NCI-H69 (cell line): ENCODE measurements at regions not wholly inside any gene's neighbourhood (a gene's known extent, or its start where the extent isn't known, plus 50 kb on each side); places are given as distances from the start of the nearest gene placed in this dataset.
"Not testable (repeated sequence)": the region's sequence is repeated elsewhere in the genome, so short reads cannot be mapped to it uniquely, and the experiment has no call there.

Experiments
- DNase-seq: peaks from one replicate; lab custom pipeline; 2025; lab: John Stamatoyannopoulos, UW

DNA sequence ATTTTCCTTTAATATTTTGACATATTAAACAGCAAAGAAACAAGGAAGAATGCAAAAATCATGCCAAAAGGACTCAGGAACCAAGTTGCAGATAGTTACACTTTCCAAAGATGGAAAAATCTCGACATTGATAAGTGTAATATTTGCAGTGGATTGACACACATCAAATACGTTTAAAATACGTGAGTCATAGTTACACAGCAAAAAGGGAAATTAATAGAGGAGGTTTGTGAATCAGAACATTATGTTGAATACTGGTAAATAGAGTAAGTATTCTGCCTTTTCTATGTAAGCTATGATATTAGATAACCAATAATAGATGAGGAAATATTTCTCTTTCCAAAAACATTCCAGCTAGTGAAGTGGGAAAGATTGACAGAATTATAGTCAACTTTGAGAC lies 1761.3 kb upstream of the IGFBP7 start:
- DNase-seq = no peak

DNA sequence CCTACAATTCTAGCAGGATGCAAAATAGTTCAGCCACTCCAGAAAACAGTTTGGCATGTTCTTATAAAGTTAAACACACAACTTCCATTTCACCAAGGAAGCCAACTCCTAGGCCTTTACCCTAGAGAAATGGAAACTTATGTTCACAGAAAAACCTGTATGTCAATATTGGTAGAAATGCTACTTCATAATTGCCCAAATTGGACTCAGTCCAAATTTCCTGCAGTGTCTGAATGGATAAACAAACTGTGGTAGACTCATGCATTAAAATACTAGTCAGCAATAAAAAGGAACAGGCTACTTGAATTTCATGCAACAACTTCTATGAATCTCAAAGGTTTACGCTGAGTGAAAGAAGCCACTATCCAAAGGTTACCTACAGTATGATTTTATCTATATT lies 1738.8 kb upstream of the IGFBP7 start:
- peak; percentile 60 for DNase-seq

- no peak for DNase-seq
These were observed 1733.3 kb upstream of the IGFBP7 start for GRCh38 chr4:58843455-58843854.

DNA sequence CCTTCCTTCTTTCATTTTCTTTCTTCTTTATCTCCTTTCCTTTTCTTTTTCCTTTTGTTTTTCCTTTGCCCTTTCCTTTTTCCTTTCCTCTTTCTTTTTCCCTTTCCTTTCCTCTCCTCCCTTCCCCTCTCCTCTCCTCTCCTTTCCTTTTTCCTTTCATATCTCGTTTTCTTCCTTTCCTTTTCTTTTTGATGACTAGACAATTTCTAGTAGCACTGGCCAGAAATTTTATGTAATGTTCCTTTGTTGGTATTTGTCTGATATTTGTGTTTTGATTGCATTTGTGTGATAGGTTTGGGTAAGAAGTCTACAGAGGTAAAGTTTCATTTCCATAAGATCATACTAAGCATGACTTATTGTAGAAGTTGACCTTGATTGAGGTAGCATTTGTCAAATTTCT lies 1722.9 kb upstream of the IGFBP7 start:
- DNase-seq = no peak

DNA sequence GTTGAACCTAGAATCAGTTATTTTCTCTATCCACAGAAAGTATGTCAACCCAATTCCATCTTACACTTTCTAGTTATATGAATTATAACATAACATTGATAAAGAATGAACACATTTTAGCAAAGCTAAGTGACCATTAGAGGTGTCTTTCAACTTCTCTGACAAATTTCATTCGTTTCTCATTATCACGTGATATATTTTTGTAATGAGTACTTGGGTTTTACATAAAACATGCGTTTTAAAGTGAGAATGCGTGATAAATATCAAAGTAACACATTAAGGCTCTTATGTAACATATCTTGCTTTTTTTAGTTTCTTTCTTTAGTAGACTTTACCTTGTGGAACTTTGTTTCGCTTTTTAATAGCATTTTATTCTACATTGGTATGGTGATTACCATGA lies 1715.1 kb upstream of the IGFBP7 start:
- no peak for DNase-seq

GRCh38 chr4:58818560-58818959 lies 1708.4 kb upstream of the IGFBP7 start:
- DNase-seq = not testable (repeated sequence)

- no peak for DNase-seq
These were observed 1699.8 kb upstream of the IGFBP7 start for GRCh38 chr4:58809948-58810347.

DNA sequence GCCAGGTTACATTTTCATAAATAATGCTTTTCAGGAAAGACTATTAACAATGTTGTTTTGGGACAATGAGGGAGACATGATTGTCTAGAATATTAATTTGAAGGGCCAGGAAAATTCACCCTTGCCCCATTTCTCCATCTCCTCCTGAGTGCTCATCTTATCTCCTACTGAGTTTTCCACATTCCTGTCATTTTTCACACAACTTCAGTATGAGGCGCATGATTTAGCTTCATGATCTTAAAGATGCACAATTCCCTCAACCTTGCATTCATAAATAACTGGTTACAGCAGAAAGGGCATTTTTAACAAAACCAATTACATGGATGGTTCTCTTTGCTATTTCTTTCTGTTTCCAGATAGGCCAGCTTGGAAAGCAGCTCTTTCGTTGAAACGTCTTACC lies 1699.2 kb upstream of the IGFBP7 start:
- DNase-seq = no peak

GRCh38 chr4:58808817-58809216 lies 1698.6 kb upstream of the IGFBP7 start:
- peak; percentile 4 for DNase-seq

- DNase-seq = no peak
These were observed 1697.8 kb upstream of the IGFBP7 start for GRCh38 chr4:58807843-58808615.

DNA sequence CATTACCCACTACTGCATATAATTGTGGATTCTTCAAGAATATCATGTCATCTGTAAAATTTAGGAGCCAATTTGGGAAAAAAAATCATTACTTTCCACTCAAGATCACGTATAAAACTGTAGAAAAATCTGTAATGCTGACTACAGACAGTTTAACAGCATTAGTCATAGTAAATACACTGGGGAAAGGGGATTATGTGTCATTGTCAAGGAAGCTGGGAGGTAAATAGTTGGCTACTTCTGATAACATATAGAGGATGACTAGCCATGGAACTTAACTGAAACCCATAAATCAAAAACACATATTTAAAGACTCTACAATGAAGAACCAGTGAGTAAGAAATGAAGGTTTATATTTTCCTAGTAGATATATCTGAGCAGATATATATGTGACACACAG lies 1666.4 kb upstream of the IGFBP7 start:
- no peak for DNase-seq

- DNase-seq = no peak
These were observed 1657.4 kb upstream of the IGFBP7 start for GRCh38 chr4:58767598-58767997.

GRCh38 chr4:58766763-58767162 lies 1656.6 kb upstream of the IGFBP7 start:
- peak; percentile 88 for DNase-seq

DNA sequence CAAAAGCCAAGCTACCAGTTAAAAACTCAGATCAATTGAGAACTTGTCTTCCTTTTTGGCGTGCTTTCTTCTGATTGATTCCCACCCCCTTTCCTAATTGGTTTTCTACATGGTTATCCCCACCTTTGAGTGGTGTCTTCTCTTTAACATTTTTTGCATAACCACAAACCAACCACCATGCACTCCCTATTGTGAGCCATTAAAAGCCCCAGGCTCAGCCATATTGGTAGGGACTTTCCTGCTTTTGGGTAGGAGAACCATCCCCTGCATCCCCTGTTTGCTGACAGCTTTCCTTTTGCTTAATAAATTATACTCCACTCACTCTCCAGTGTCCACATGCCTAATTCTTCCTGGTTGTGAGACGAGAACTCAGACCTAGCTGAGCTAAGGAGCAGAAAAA lies 1651.4 kb upstream of the IGFBP7 start:
- peak; percentile 42 for DNase-seq

- peak; percentile 76 for DNase-seq
These were observed 1650.6 kb upstream of the IGFBP7 start for GRCh38 chr4:58760737-58761136.

DNA sequence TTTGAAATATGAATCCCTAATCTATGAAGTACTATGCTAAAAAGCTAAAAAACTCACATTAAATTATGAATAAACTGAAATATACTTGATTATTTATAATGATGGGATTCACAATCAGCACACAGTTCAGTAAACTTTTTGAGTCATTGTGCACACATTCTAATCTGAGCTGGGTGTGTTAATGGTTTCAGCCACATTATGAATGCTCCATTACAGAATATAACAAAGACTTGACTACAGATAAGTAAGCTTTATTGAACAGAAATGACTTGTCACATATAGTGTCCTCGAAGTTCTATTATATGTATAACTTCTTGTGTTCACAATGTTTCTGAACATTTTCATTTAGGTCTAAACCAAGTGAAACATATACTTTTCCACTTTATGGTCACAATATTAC lies 1649.9 kb upstream of the IGFBP7 start:
- peak; percentile 31 for DNase-seq

- peak; percentile 91 for DNase-seq
These were observed 1639.0 kb upstream of the IGFBP7 start for GRCh38 chr4:58749206-58749605.

DNA sequence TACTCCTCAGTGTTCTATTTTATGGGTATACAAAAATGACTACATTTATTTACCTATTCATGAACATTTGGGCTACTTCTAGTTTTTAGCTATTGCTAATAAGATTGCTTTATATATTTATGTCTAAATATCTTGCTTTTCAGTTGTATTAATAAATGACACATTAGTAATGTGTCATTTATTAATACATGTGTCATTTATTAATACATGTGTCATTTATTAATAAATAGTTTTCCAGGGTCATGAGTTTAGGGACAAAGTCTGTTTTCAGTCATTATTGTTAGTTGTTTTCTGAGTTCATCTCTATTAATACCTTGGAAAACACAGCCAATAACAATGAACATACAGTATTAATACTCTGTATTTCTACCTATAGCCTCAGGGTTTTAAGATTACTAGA lies 1630.7 kb upstream of the IGFBP7 start:
- no peak for DNase-seq

DNA sequence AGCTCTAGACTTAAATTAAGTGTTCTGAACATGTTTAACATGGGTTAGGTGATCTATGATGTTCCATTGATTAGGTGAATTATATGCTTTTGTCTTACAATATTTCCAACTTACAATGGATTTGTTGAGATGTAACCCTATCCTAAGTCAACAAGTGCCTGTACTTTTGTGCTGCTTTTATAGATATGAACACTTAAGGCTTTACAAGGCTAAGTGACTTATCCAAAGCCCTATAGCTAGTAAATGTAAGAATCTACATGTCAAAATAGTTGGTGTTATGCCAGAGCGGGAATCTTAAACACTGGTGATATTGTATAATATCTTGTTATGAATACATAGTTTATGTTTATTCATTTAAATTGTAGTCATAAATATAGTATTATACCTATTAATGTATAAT lies 1629.1 kb upstream of the IGFBP7 start:
- no peak for DNase-seq

GRCh38 chr4:58738375-58738774 lies 1628.2 kb upstream of the IGFBP7 start:
- no peak for DNase-seq

DNA sequence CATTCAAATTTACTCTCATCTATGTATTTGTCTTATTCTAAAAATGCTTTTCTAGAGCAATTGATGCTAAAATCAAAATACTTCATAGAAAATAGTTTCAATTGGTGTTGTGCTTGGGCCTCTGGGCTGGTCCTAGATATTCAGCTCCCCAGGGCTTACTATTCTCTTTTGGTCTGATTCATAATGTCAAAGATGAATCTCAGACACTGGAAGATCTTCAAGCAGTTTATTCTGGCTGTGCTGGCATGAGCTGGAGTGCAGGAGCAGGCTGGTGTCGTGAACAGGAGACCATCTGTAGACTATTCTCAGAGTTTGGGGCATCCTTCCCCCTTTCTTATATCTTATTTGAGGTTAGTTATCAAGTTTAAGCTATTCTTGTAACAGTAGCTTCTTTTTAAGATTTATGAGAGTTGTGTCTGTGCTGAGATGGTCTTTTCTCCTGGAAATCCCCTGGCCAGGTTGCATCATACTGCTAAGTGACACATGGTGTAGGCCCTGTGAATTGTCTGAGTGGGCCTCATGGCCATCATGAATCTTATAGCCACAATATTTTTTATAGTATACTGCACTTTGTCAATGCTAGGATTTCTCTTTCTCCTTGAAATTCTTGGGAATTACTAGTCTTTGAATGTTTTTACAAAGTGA lies 1624.0 kb upstream of the IGFBP7 start:
- DNase-seq = peak; percentile 22

GRCh38 chr4:58732973-58733372 lies 1622.8 kb upstream of the IGFBP7 start:
- peak; percentile 44 for DNase-seq

GRCh38 chr4:58723954-58724353 lies 1613.8 kb upstream of the IGFBP7 start:
- DNase-seq = no peak

- no peak for DNase-seq
These were observed 1600.9 kb upstream of the IGFBP7 start for GRCh38 chr4:58711039-58711438.
